OCI-LY1 (cell line): ENCODE measurements at regions not wholly inside any gene's neighbourhood (a gene's known extent, or its start where the extent isn't known, plus 50 kb on each side); places are given as distances from the start of the nearest gene placed in this dataset.

Source experiments
- H2AFZ ChIP-seq: fragments of 200-600 bp; sonication (generic), shearing (Covaris generic); 2 replicates; pipeline ENCODE4 v1.6.0; 2014; ENCODE audit warnings: antibody characterized with exemption, mild to moderate bottlenecking, low read length
- H3F3A ChIP-seq: fragments of 200-600 bp; sonication (generic), shearing (Covaris generic); 2 replicates; pipeline ENCODE4 v1.6.0; 2014; ENCODE audit warnings: mild to moderate bottlenecking, antibody characterized with exemption, low read length, moderate library complexity; ENCODE audit not compliant: insufficient read depth
- H3K27ac ChIP-seq: fragments of 200-600 bp; sonication (generic); 2 replicates; pipeline ENCODE4 v1.5.1; 2014; ENCODE audit warnings: low read length, mixed run types, mild to moderate bottlenecking, low read depth; ENCODE audit not compliant: poor library complexity, severe bottlenecking
- H3K27me3 ChIP-seq: fragments of 200-600 bp; sonication (generic); 2 replicates; pipeline ENCODE4 v1.6.0; 2014; ENCODE audit warnings: antibody characterized with exemption, mild to moderate bottlenecking, low read length, moderate library complexity; ENCODE audit not compliant: insufficient read depth
- H3K36me3 ChIP-seq: fragments of 200-600 bp; sonication (generic); 2 replicates; pipeline ENCODE4 v1.6.1; 2014; ENCODE audit warnings: mild to moderate bottlenecking, antibody characterized with exemption, low read length, moderate library complexity, mixed read lengths; ENCODE audit not compliant: insufficient read depth
- H3K4me1 ChIP-seq: fragments of 200-600 bp; sonication (generic); 2 replicates; pipeline ENCODE4 v1.5.1; 2014; ENCODE audit warnings: mild to moderate bottlenecking, low read length, moderate library complexity; ENCODE audit not compliant: insufficient read depth, severe bottlenecking
- H3K4me2 ChIP-seq: fragments of 200-600 bp; sonication (generic), shearing (Covaris generic); 2 replicates; pipeline ENCODE4 v1.6.1; 2014; ENCODE audit warnings: low read length
- H3K4me3 ChIP-seq: fragments of 200-600 bp; sonication (generic); 2 replicates; pipeline ENCODE4 v1.5.1; 2014; ENCODE audit warnings: low read length, low read depth, mild to moderate bottlenecking, mixed read lengths; ENCODE audit not compliant: poor library complexity, severe bottlenecking
- H3K79me2 ChIP-seq: fragments of 200-600 bp; shearing (Covaris generic); 2 replicates; pipeline ENCODE4 v1.6.1; 2016; ENCODE audit warnings: mixed run types, low read length, mixed read lengths; ENCODE audit not compliant: insufficient read depth
- H3K9ac ChIP-seq: fragments of 200-600 bp; sonication (generic), shearing (Covaris generic); 2 replicates; pipeline ENCODE4 v1.6.1; 2014; ENCODE audit warnings: mild to moderate bottlenecking, low read length, mixed read lengths
- H3K9me2 ChIP-seq: fragments of 200-600 bp; sonication (generic), shearing (Covaris generic); 2 replicates; pipeline ENCODE4 v1.6.1; 2014; ENCODE audit warnings: low read depth, mild to moderate bottlenecking, low read length, mixed read lengths
- H3K9me3 ChIP-seq: fragments of 200-600 bp; shearing (Covaris generic); 2 replicates; pipeline ENCODE4 v1.6.1; 2014; ENCODE audit warnings: low read length, mixed read lengths
- H4K20me1 ChIP-seq: fragments of 200-600 bp; sonication (generic), shearing (Covaris generic); 2 replicates; pipeline ENCODE4 v1.6.0; 2016; ENCODE audit warnings: mild to moderate bottlenecking, low read length; ENCODE audit not compliant: insufficient read depth
- EZH2 ChIP-seq: fragments of 200-600 bp; sonication (generic), shearing (Covaris generic); IDR thresholded peaks from 2 replicates; pipeline ENCODE4 v1.8.0; 2017; ENCODE audit warnings: borderline replicate concordance, mixed run types, mild to moderate bottlenecking, antibody characterized with exemption, low read length, moderate library complexity, mixed read lengths
- TF ChIP-seq, protein P1 (sequence below): fragments of 200-600 bp; sonication (generic), shearing (Covaris generic); IDR thresholded peaks from 2 replicates; pipeline ENCODE4 v1.5.1; 2017; ENCODE audit warnings: mild to moderate bottlenecking, antibody characterized with exemption, low read length, moderate library complexity, mixed read lengths

DNA sequence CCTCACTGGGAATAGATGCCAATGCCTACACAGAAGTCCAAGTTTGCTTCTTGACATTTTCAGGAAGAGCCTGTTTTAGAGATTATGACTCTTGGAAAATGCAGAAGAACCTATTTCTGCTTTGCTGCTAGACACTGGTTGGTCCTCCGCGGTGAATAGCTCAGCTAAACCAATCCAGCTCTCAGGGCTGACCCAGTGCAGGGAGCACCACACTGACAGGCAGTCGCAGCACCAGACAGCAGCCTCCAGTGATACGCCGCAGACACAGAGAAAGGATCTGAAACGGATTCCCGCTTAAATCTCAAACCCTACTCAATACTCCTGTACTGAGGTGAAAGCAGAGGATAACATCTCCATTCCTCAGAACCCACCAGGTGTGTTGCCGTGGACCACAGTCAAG is 183.4 kb downstream of the ENGASE start:
- no peaks in the 10 kb centered on the region for H3K27me3 ChIP-seq
- H3K4me1 ChIP-seq: no peaks in the 10 kb centered on the region
- H3K9me2 ChIP-seq: no peaks in the 10 kb centered on the region
- no peak overlapping the region for H3K4me3 ChIP-seq
- no peak overlapping the region for H2AFZ ChIP-seq
- H3K9me3 ChIP-seq: no peaks in the 10 kb centered on the region
- no peak overlapping the region for H3K4me2 ChIP-seq
- H4K20me1 ChIP-seq: no peaks in the 10 kb centered on the region
- no peaks in the 10 kb centered on the region for H3F3A ChIP-seq
- H3K79me2 ChIP-seq: no peaks in the 10 kb centered on the region
- H3K36me3 ChIP-seq: no peaks in the 10 kb centered on the region
- no peak overlapping the region for H3K9ac ChIP-seq
- no peak overlapping the region for H3K27ac ChIP-seq
- TF ChIP-seq, protein P1, sequence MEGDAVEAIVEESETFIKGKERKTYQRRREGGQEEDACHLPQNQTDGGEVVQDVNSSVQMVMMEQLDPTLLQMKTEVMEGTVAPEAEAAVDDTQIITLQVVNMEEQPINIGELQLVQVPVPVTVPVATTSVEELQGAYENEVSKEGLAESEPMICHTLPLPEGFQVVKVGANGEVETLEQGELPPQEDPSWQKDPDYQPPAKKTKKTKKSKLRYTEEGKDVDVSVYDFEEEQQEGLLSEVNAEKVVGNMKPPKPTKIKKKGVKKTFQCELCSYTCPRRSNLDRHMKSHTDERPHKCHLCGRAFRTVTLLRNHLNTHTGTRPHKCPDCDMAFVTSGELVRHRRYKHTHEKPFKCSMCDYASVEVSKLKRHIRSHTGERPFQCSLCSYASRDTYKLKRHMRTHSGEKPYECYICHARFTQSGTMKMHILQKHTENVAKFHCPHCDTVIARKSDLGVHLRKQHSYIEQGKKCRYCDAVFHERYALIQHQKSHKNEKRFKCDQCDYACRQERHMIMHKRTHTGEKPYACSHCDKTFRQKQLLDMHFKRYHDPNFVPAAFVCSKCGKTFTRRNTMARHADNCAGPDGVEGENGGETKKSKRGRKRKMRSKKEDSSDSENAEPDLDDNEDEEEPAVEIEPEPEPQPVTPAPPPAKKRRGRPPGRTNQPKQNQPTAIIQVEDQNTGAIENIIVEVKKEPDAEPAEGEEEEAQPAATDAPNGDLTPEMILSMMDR: no peak
- TF ChIP-seq EZH2: no peak

DNA sequence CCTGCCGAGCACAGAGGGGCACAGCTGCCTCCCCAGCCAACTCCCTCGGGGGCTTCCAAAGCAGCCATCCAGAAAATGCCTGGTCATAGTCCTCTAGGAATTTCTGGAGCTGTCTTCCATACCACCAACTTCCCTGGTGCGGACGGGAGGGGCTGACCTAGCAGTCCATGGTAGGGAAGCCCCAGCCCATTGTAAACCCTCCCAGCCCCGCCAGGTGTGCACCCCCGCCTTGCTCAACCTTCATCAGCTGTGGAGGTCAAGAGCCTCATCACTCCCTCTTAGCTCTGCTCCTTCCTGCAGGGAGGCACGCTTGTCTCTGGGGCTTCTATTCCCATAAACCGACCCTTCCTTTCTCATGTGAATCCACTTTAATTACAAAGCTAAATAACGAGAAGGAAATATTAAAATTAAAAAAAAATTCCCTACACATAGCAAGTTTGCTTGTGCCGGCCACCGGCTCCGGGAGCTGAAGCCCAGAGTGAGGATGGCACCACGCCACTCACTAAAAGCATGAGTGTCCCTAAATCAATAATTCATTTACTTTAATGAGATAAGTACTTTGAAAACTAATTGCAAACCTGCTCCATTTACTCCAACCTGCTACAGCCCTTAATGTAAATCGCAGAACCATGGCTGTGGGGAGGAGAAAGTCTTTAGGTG is 181.4 kb downstream of the ENGASE start:
- no peak overlapping the region for H3K4me3 ChIP-seq
- no peak overlapping the region for H2AFZ ChIP-seq
- H3K4me1 ChIP-seq: no peaks in the 10 kb centered on the region
- H3K9ac ChIP-seq: no peak overlapping the region
- H3K4me2 ChIP-seq: no peak overlapping the region
- H3K36me3 ChIP-seq: no peaks in the 10 kb centered on the region
- no peaks in the 10 kb centered on the region for H4K20me1 ChIP-seq
- no peaks in the 10 kb centered on the region for H3K9me2 ChIP-seq
- H3K27ac ChIP-seq: no peak overlapping the region
- H3K9me3 ChIP-seq: no peaks in the 10 kb centered on the region
- no peaks in the 10 kb centered on the region for H3K27me3 ChIP-seq
- no peaks in the 10 kb centered on the region for H3F3A ChIP-seq
- TF ChIP-seq EZH2: no peak
- H3K79me2 ChIP-seq: no peaks in the 10 kb centered on the region

DNA sequence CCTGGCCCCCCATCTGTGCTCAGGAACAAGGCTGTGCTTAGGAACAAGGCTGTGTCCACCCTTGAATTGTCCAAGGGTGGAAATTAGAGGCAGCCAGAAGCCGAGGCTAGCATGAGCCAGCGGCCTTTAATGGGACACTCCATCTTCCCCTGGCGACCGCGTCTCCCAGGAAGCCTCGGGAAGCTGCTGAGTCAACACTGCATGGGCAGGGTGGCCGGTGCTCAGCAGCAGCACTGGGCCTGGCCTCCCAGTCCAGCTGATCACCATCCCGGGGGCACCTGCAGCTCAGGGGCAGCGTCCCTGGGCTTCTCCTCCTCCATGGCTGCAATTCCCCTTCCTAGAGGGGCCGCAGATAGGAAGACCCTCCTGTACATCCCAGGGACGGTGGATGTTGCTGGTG is 180.8 kb downstream of the ENGASE start:
- Histone ChIP-seq H3K27ac (no peak overlapping the region), H3K4me3 (no peak overlapping the region), H4K20me1 (no peaks in the 10 kb centered on the region), H3K79me2 (no peaks in the 10 kb centered on the region), H3K9me3 (no peaks in the 10 kb centered on the region), H3K9ac (no peak overlapping the region), H3K4me1 (no peaks in the 10 kb centered on the region), H3K36me3 (no peaks in the 10 kb centered on the region), H3F3A (no peaks in the 10 kb centered on the region), H3K9me2 (no peaks in the 10 kb centered on the region), H3K4me2 (no peak overlapping the region), H2AFZ (no peak overlapping the region), H3K27me3 (no peaks in the 10 kb centered on the region)
- TF ChIP-seq, protein P1: no peak
- no peak for TF ChIP-seq EZH2

DNA sequence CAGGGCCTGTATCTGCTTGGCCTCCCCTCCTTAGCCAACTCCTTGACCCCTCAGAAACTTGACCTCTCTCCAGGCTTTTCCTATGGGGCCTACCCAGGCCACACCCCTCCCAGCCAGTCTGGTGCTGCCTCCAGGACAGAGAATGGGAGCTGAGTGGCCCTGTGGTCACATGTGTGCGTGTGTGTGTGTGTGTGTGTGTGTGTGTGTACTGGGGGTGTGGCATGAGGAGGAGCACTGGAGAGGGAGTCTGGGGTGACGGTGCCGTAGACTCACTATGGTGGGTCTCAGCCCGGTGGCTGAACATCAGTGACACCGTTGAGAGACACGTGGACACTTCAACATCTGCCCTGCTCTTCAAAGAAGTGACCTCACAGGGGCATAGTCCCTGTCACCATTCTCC is 180.4 kb downstream of the ENGASE start:
- TF ChIP-seq, protein P1: no peak
- TF ChIP-seq EZH2: no peak
- Histone ChIP-seq H4K20me1 (no peaks in the 10 kb centered on the region), H3K27ac (no peak overlapping the region), H3K4me1 (no peaks in the 10 kb centered on the region), H3K9me2 (no peaks in the 10 kb centered on the region), H3K4me3 (no peak overlapping the region), H3K9me3 (no peaks in the 10 kb centered on the region), H3K27me3 (no peaks in the 10 kb centered on the region), H3K9ac (no peak overlapping the region), H3K36me3 (no peaks in the 10 kb centered on the region), H3K79me2 (no peaks in the 10 kb centered on the region), H3K4me2 (no peak overlapping the region), H2AFZ (no peak overlapping the region), H3F3A (no peaks in the 10 kb centered on the region)
